ENCODE measurements at regions not wholly inside any gene's neighbourhood (a gene's known extent, or its start where the extent isn't known, plus 50 kb on each side); places are given as distances from the start of the nearest gene placed in this dataset.

- no peaks in the 10 kb centered on the region for H3K9me3 Mint-ChIP-seq (ENCODE audit: unreplicated experiment)
- no peak for TF ChIP-seq CTCF (IDR thresholded peaks at IDR 0.05; ENCODE audit: partially characterized antibody, unreplicated experiment)
- H3K27ac Mint-ChIP-seq (ENCODE audit: unreplicated experiment): no peak overlapping the region
- no peak overlapping the region for H3K4me3 Mint-ChIP-seq (ENCODE audit: unreplicated experiment)
- DNase-seq: no peak
- no peaks in the 10 kb centered on the region for H3K4me1 Mint-ChIP-seq (ENCODE audit: low read depth, unreplicated experiment)
- H3K27me3 Mint-ChIP-seq (ENCODE audit: unreplicated experiment): no peaks in the 10 kb centered on the region
- H3K36me3 Mint-ChIP-seq (ENCODE audit: unreplicated experiment): no peaks in the 10 kb centered on the region
Measured at GRCh38 chr18:57242285-57242684, 95.4 kb downstream of the BOD1L2 start.

DNA sequence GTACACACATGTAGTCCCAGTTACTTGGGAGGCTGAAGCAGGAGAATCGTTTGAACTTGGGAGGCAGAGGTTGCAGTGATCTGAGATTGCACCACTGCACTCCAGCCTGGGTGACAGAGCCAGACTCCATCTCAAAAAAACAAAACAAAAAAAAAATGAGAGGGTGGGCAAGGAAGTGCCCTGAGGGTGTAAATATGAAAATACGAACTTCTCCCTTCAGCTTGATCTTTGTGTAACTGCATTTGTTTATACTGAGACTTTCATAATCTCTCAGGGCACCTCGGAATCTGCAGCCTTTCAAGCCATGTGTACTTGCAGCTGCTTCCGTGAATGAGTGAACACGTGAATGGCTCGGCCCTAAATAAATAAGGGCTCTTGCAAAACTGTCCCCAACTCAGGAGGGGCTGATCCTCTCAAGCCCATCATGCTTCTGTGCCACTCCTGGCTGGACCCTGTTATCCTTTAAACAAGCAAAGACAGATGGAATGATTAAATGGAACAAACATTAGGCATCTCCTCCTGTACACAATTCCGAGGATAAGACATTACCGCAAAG is 96.8 kb downstream of the BOD1L2 start:
- DNase-seq: no peak
- Mint-ChIP-seq H3K4me3 (ENCODE audit: unreplicated experiment) (no peak overlapping the region), H3K27ac (ENCODE audit: unreplicated experiment) (no peak overlapping the region), H3K9me3 (ENCODE audit: unreplicated experiment) (no peaks in the 10 kb centered on the region), H3K27me3 (ENCODE audit: unreplicated experiment) (no peaks in the 10 kb centered on the region), H3K36me3 (ENCODE audit: unreplicated experiment) (no peaks in the 10 kb centered on the region), H3K4me1 (ENCODE audit: low read depth, unreplicated experiment) (no peaks in the 10 kb centered on the region)
- no peak for TF ChIP-seq CTCF (IDR thresholded peaks at IDR 0.05; ENCODE audit: partially characterized antibody, unreplicated experiment)

DNA sequence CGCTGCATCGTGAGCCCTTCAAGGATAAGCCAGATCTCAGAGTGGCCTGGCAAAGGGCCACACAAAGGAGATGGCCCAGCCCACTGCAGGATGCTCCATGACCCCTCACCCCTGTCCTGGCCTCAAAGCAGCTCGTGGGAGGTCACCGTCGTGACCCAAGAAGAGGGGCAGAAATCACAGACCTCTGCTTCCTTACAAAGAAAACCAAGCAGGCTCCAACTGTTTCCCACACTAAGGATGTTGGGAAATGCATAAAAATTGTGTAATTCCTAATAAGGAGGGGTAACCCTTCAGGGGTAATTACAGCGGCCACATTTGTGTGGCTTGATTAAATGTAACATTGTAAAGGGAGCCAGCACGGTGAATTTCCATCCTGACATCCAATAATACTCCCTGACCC is 102.3 kb downstream of the BOD1L2 start:
- Mint-ChIP-seq H3K36me3 (ENCODE audit: unreplicated experiment) (no peaks in the 10 kb centered on the region), H3K27ac (ENCODE audit: unreplicated experiment) (no peak overlapping the region), H3K27me3 (ENCODE audit: unreplicated experiment) (no peaks in the 10 kb centered on the region), H3K4me3 (ENCODE audit: unreplicated experiment) (no peak overlapping the region), H3K4me1 (ENCODE audit: low read depth, unreplicated experiment) (peaks cover 6% of the 10 kb centered on the region), H3K9me3 (ENCODE audit: unreplicated experiment) (peaks cover 3% of the 10 kb centered on the region)
- TF ChIP-seq CTCF (IDR thresholded peaks at IDR 0.05; ENCODE audit: partially characterized antibody, unreplicated experiment): no peak
- no peak for DNase-seq

DNA sequence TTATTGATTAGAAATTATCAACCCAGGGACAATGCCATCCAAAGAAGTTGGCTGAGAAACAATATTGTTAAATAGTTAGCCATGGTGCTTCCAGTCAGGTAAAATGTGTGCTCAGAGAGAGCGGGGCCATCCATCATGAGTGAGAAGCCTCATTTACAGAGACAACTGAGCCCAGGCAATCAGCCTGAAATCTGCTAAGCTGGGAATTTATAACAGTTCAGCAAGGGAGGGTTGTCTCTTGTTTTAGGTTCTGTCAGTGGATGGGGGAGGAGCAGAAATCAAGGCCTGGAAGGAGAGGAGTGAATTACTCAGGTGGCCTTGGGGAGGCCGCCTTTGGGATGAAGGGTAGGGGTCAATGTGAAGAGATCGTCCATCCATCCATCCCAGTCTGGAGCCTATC is 102.5 kb upstream of the ST8SIA3 start:
- DNase-seq: no peak
- Mint-ChIP-seq H3K27ac (ENCODE audit: unreplicated experiment) (no peak overlapping the region), H3K4me1 (ENCODE audit: low read depth, unreplicated experiment) (peaks cover 6% of the 10 kb centered on the region), H3K27me3 (ENCODE audit: unreplicated experiment) (no peaks in the 10 kb centered on the region), H3K36me3 (ENCODE audit: unreplicated experiment) (no peaks in the 10 kb centered on the region), H3K4me3 (ENCODE audit: unreplicated experiment) (no peak overlapping the region), H3K9me3 (ENCODE audit: unreplicated experiment) (peaks cover 3% of the 10 kb centered on the region)
- TF ChIP-seq CTCF (IDR thresholded peaks at IDR 0.05; ENCODE audit: partially characterized antibody, unreplicated experiment): no peak

GRCh38 chr18:57251747-57252146 is 100.6 kb upstream of the ST8SIA3 start:
- peaks cover 6% of the 10 kb centered on the region for H3K4me1 Mint-ChIP-seq (ENCODE audit: low read depth, unreplicated experiment)
- H3K27ac Mint-ChIP-seq (ENCODE audit: unreplicated experiment): no peak overlapping the region
- no peaks in the 10 kb centered on the region for H3K36me3 Mint-ChIP-seq (ENCODE audit: unreplicated experiment)
- peaks cover 3% of the 10 kb centered on the region for H3K9me3 Mint-ChIP-seq (ENCODE audit: unreplicated experiment)
- DNase-seq: no peak
- no peaks in the 10 kb centered on the region for H3K27me3 Mint-ChIP-seq (ENCODE audit: unreplicated experiment)
- no peak for TF ChIP-seq CTCF (IDR thresholded peaks at IDR 0.05; ENCODE audit: partially characterized antibody, unreplicated experiment)
- H3K4me3 Mint-ChIP-seq (ENCODE audit: unreplicated experiment): no peak overlapping the region

Data from glutamatergic neuron (in vitro differentiated cells).